ENCODE measurements at regions not wholly inside any gene's neighbourhood (a gene's known extent, or its start where the extent isn't known, plus 50 kb on each side); places are given as distances from the start of the nearest gene placed in this dataset.

GRCh38 chrX:45771114-45771513 lies 570.4 kb upstream of the DIPK2B start:
- no peak for DNase-seq (ENCODE audit: low read depth)

- no peak for DNase-seq (ENCODE audit: low read depth)
Measured at GRCh38 chrX:45769761-45770582, 569.3 kb upstream of the DIPK2B start.

- no peak for DNase-seq (ENCODE audit: low read depth)
Measured at GRCh38 chrX:45768666-45769236, 568.1 kb upstream of the DIPK2B start.

GRCh38 chrX:45766981-45767501 lies 566.4 kb upstream of the DIPK2B start:
- no peak for DNase-seq (ENCODE audit: low read depth)

GRCh38 chrX:45765767-45766166 lies 565.1 kb upstream of the DIPK2B start:
- no peak for DNase-seq (ENCODE audit: low read depth)

- no peak for DNase-seq (ENCODE audit: low read depth)
Measured at GRCh38 chrX:45765281-45765680, 564.6 kb upstream of the DIPK2B start.

- no peak for DNase-seq (ENCODE audit: low read depth)
Measured at GRCh38 chrX:45762699-45763647, 562.3 kb upstream of the DIPK2B start.

GRCh38 chrX:45761920-45762319 lies 561.2 kb upstream of the DIPK2B start:
- no peak for DNase-seq (ENCODE audit: low read depth)

- no peak for DNase-seq (ENCODE audit: low read depth)
Measured at GRCh38 chrX:45760187-45760742, 559.6 kb upstream of the DIPK2B start.

- no peak for DNase-seq (ENCODE audit: low read depth)
Measured at GRCh38 chrX:45758738-45759397, 558.2 kb upstream of the DIPK2B start.

GRCh38 chrX:45758319-45758718 lies 557.6 kb upstream of the DIPK2B start:
- no peak for DNase-seq (ENCODE audit: low read depth)

- DNase-seq (ENCODE audit: low read depth), result no peak
Measured at GRCh38 chrX:45757272-45757671, 556.6 kb upstream of the DIPK2B start.

- DNase-seq (ENCODE audit: low read depth), result no peak
Measured at GRCh38 chrX:45756557-45756956, 555.9 kb upstream of the DIPK2B start.

GRCh38 chrX:45755703-45756102 lies 555.0 kb upstream of the DIPK2B start:
- no peak for DNase-seq (ENCODE audit: low read depth)

GRCh38 chrX:45751156-45751555 lies 550.5 kb upstream of the DIPK2B start:
- DNase-seq (ENCODE audit: low read depth), result no peak

- DNase-seq (ENCODE audit: low read depth), result no peak
Measured at GRCh38 chrX:45750639-45751038, 550.0 kb upstream of the DIPK2B start.

GRCh38 chrX:45749375-45749774 lies 548.7 kb upstream of the DIPK2B start:
- no peak for DNase-seq (ENCODE audit: low read depth)

GRCh38 chrX:45748369-45748774 lies 547.7 kb upstream of the DIPK2B start:
- no peak for DNase-seq (ENCODE audit: low read depth)

GRCh38 chrX:45747905-45748304 lies 547.2 kb upstream of the DIPK2B start:
- no peak for DNase-seq (ENCODE audit: low read depth)

GRCh38 chrX:45745479-45745878 lies 544.8 kb upstream of the DIPK2B start:
- no peak for DNase-seq (ENCODE audit: low read depth)

GRCh38 chrX:45743906-45744625 lies 543.4 kb upstream of the DIPK2B start:
- no peak for DNase-seq (ENCODE audit: low read depth)

Data from stimulated activated CD8-positive, alpha-beta memory T cell treated with anti-CD3 and anti-CD28 coated beads, Interleukin-15, amount 100 ng/mL, for 1 hour (primary cell).